H1 (cell line): ENCODE measurements at regions not wholly inside any gene's neighbourhood (a gene's known extent, or its start where the extent isn't known, plus 50 kb on each side); places are given as distances from the start of the nearest gene placed in this dataset.

Experiments
- CTCF ChIA-PET: fragments of 300-600 bp; sonication (Branson Sonifier 250); formaldehyde crosslinking; loops from one replicate; lab custom pipeline; 2021; ENCODE audit not compliant: partially characterized antibody; lab: Charles Lee
- POLR2A ChIA-PET: fragments of 300-600 bp; sonication (Branson Sonifier 250); formaldehyde crosslinking; loops from one replicate; lab custom pipeline; 2021; ENCODE audit warnings: inconsistent platforms; ENCODE audit not compliant: partially characterized antibody; lab: Charles Lee
- DNase-seq, 2 experiments: peaks; one replicate each; pipeline versions ENCODE4 v3.0.0 to v3.0.0-alpha.2; 2010 to 2022; ENCODE audit warnings: low spot score in 2 of 2, low read depth in 1 of 2, mixed read lengths in 1 of 2
- FAIRE-seq: peaks from 2 replicates; lab custom pipeline; 2011; peaks lifted over from hg19 to GRCh38; lab: Jason Lieb, UNC
- H2AFZ ChIP-seq: 2 replicates; pipeline ENCODE4 v1.8.1; 2012; ENCODE audit warnings: low read length, inconsistent platforms
- H2AK5ac ChIP-seq: 2 replicates; pipeline ENCODE4 v1.6.1; 2013; ENCODE audit warnings: low read depth, low read length
- H2BK120ac ChIP-seq: replicated peaks from 2 replicates; pipeline ENCODE3; 2013; ENCODE audit warnings: low read depth, low read length, inconsistent platforms
- H2BK12ac ChIP-seq: 2 replicates; pipeline ENCODE4 v1.6.1; 2013; ENCODE audit warnings: low read depth, low read length
- H2BK15ac ChIP-seq: 2 replicates; pipeline ENCODE4 v1.6.1; 2013; ENCODE audit warnings: low read length
- H2BK20ac ChIP-seq: 2 replicates; pipeline ENCODE4 v1.6.1; 2013; ENCODE audit warnings: low read length
- H2BK5ac ChIP-seq: 2 replicates; pipeline ENCODE4 v1.6.1; 2013; ENCODE audit warnings: low read depth, low read length
- H3K14ac ChIP-seq: 2 replicates; pipeline ENCODE4 v1.6.1; 2013; ENCODE audit warnings: inconsistent platforms; ENCODE audit not compliant: insufficient read length
- H3K18ac ChIP-seq: 2 replicates; pipeline ENCODE4 v1.6.1; 2013; ENCODE audit warnings: low read length; ENCODE audit errors: extremely low read depth
- H3K23ac ChIP-seq: 2 replicates; pipeline ENCODE4 v1.6.1; 2013; ENCODE audit warnings: inconsistent platforms; ENCODE audit not compliant: insufficient read length
- H3K23me2 ChIP-seq: 2 replicates; pipeline ENCODE4 v1.6.1; 2013; ENCODE audit warnings: low read depth, low read length
- H3K27ac ChIP-seq: 2 replicates; pipeline ENCODE4 v1.6.1; 2011; ENCODE audit warnings: low read depth, low read length, inconsistent platforms
- H3K27me3 ChIP-seq, 4 experiments: replicated peaks in 1 of 4; 1 replicate in 1 of 4; 2 replicates in 3 of 4; pipeline versions ENCODE4 v1.6.1 to v1.8.1; 2011 to 2013; ENCODE audit warnings: low read length in 3 of 4, mild to moderate bottlenecking in 3 of 4, inconsistent platforms in 2 of 4, mixed read lengths in 2 of 4, moderate library complexity in 1 of 4; ENCODE audit not compliant: control insufficient read depth in 3 of 4, insufficient read depth in 3 of 4; ENCODE audit errors: extremely low read depth in 1 of 4
- H3K36me3 ChIP-seq, 4 experiments: 2 replicates each; pipeline versions ENCODE4 v1.6.1 to v1.8.1; 2011 to 2013; ENCODE audit warnings: mild to moderate bottlenecking in 4 of 4, low read length in 3 of 4, moderate library complexity in 2 of 4, control low read depth in 1 of 4, inconsistent platforms in 1 of 4; ENCODE audit not compliant: insufficient read depth in 4 of 4, control insufficient read depth in 2 of 4
- H3K4ac ChIP-seq: replicated peaks from 2 replicates; pipeline ENCODE3; 2013; ENCODE audit warnings: low read length, low read depth, mixed read lengths, inconsistent platforms; ENCODE audit not compliant: insufficient read length
- H3K4me1 ChIP-seq, 4 experiments: replicated peaks in 1 of 4; 1 replicate in 1 of 4; 2 replicates in 3 of 4; pipeline versions ENCODE4 v1.6.1 to v1.8.1; 2011 to 2013; ENCODE audit warnings: low read length in 3 of 4, inconsistent platforms in 2 of 4, mixed read lengths in 1 of 4; ENCODE audit not compliant: insufficient read depth in 4 of 4, control insufficient read depth in 3 of 4
- H3K4me2 ChIP-seq, 2 experiments: 2 replicates each; pipeline versions ENCODE4 v1.6.1 to v1.8.1; 2011 to 2013; ENCODE audit warnings: low read depth in 2 of 2, low read length in 2 of 2, control low read depth in 1 of 2, inconsistent platforms in 1 of 2, mild to moderate bottlenecking in 1 of 2; ENCODE audit not compliant: insufficient read depth in 1 of 2
- H3K4me3 ChIP-seq, 4 experiments: fragments of 200-600, 300-600 bp in 1 of 4; sonication (generic), shearing (Covaris generic), sonication (Bioruptor Twin) in 1 of 4; 2 replicates each; pipeline versions ENCODE4 v1.5.1 to v1.8.1; 2011 to 2016; ENCODE audit warnings: low read length in 4 of 4, low read depth in 3 of 4, control low read depth in 2 of 4, inconsistent platforms in 2 of 4, mild to moderate bottlenecking in 2 of 4, mixed read lengths in 1 of 4, moderate library complexity in 1 of 4; ENCODE audit not compliant: insufficient read depth in 2 of 4; ENCODE audit errors: extremely low read depth in 1 of 4
- H3K56ac ChIP-seq: replicated peaks from 2 replicates; pipeline ENCODE3; 2013; ENCODE audit warnings: low read depth, mild to moderate bottlenecking, mixed read lengths, low read length, inconsistent platforms; ENCODE audit not compliant: insufficient read length
- H3K79me1 ChIP-seq: 2 replicates; pipeline ENCODE4 v1.6.1; 2013; ENCODE audit warnings: low read depth, low read length, control low read depth
- H3K79me2 ChIP-seq, 2 experiments: 2 replicates each; pipeline versions ENCODE4 v1.6.1 to v1.8.1; 2012 to 2013; ENCODE audit warnings: low read length in 2 of 2, mild to moderate bottlenecking in 2 of 2, inconsistent platforms in 1 of 2; ENCODE audit not compliant: insufficient read depth in 2 of 2, control insufficient read depth in 1 of 2
- H3K9ac ChIP-seq, 4 experiments: replicated peaks in 1 of 4; 1 replicate in 1 of 4; 2 replicates in 3 of 4; pipeline versions ENCODE4 v1.6.1 to v1.8.1; 2011 to 2013; ENCODE audit warnings: low read depth in 3 of 4, low read length in 3 of 4, control low read depth in 2 of 4, mild to moderate bottlenecking in 2 of 4, moderate library complexity in 2 of 4, inconsistent platforms in 1 of 4; ENCODE audit errors: extremely low read depth in 1 of 4
- H3K9me3 ChIP-seq, 2 experiments: 2 replicates each; pipeline versions ENCODE4 v1.6.1 to v1.8.1; 2012 to 2013; ENCODE audit warnings: mild to moderate bottlenecking in 2 of 2, moderate library complexity in 2 of 2, control low read depth in 1 of 2, inconsistent platforms in 1 of 2, low read depth in 1 of 2, low read length in 1 of 2, mixed read lengths in 1 of 2; ENCODE audit not compliant: insufficient read depth in 2 of 2
- H4K20me1 ChIP-seq, 2 experiments: replicated peaks in 1 of 2; 2 replicates each; pipeline versions ENCODE3 to v1.8.1; 2011 to 2013; ENCODE audit warnings: inconsistent platforms in 2 of 2, low read length in 2 of 2, mild to moderate bottlenecking in 1 of 2; ENCODE audit not compliant: insufficient read depth in 2 of 2, control insufficient read depth in 1 of 2
- H4K5ac ChIP-seq: 2 replicates; pipeline ENCODE4 v1.6.1; 2013; ENCODE audit warnings: low read length, low read depth, mixed read lengths, inconsistent platforms; ENCODE audit not compliant: insufficient read length
- H4K8ac ChIP-seq: 2 replicates; pipeline ENCODE4 v1.8.0; 2013; ENCODE audit warnings: mild to moderate bottlenecking, moderate library complexity, low read length, inconsistent platforms; ENCODE audit not compliant: insufficient read depth; ENCODE audit errors: extremely low read depth
- H4K91ac ChIP-seq: replicated peaks from 2 replicates; pipeline ENCODE3; 2013; ENCODE audit warnings: low read length, mixed read lengths, inconsistent platforms; ENCODE audit not compliant: insufficient read length
- ATF2 ChIP-seq: IDR thresholded peaks from 2 replicates; pipeline ENCODE4 v1.6.1; 2012; ENCODE audit warnings: low read length, inconsistent platforms
- CBX8 ChIP-seq: fragments of 300-800, 300-1000 bp; sonication (generic); IDR thresholded peaks from 2 replicates; pipeline ENCODE4 v1.7.1; 2016; ENCODE audit warnings: low read depth, low read length, borderline replicate concordance
- E2F6 ChIP-seq: IDR thresholded peaks from 2 replicates; pipeline ENCODE4 v1.6.1; 2012; ENCODE audit warnings: inconsistent platforms
- EGR1 ChIP-seq: IDR thresholded peaks from 2 replicates; pipeline ENCODE4 v1.6.1; 2011; ENCODE audit warnings: low read depth, low read length, borderline replicate concordance
- FOSL1 ChIP-seq: IDR thresholded peaks from 2 replicates; pipeline ENCODE4 v1.6.1; 2011; ENCODE audit warnings: mild to moderate bottlenecking, low read depth, low read length, moderate library complexity; ENCODE audit not compliant: insufficient read depth
- RAD21 ChIP-seq, 2 experiments: IDR thresholded peaks in 1 of 2; conservative IDR thresholded peaks in 1 of 2; 2 replicates each; pipeline ENCODE4 v1.6.1; 2011; ENCODE audit warnings: low read depth in 2 of 2, low read length in 2 of 2, improper control_type of control experiment in 1 of 2, inconsistent platforms in 1 of 2, mild to moderate bottlenecking in 1 of 2, moderate library complexity in 1 of 2
- SAP30 ChIP-seq: fragments of 300-600 bp; sonication (generic); IDR thresholded peaks from 2 replicates; pipeline ENCODE4 v1.7.1; 2012; ENCODE audit warnings: low read length, moderate library complexity, mild to moderate bottlenecking, inconsistent platforms; ENCODE audit not compliant: insufficient read depth, insufficient replicate concordance
- SIX5 ChIP-seq: IDR thresholded peaks from 2 replicates; pipeline ENCODE4 v1.6.1; 2011; ENCODE audit warnings: mild to moderate bottlenecking, low read depth, low read length
- SP4 ChIP-seq: IDR thresholded peaks from 2 replicates; pipeline ENCODE4 v1.6.1; 2012; ENCODE audit warnings: low read length, inconsistent platforms
- TBP ChIP-seq: IDR thresholded peaks from 2 replicates; pipeline ENCODE4 v1.6.1; 2011; ENCODE audit warnings: low read depth, low read length, improper control_type of control experiment
- USF2 ChIP-seq: IDR thresholded peaks from 2 replicates; pipeline ENCODE4 v1.6.1; 2011; ENCODE audit warnings: low read length, improper control_type of control experiment
- WGBS, 2 experiments: shearing (Covaris generic) in 1 of 2; methylation state at CpG; one replicate each; pipeline versions ENCODE4 v1.1.6 to v1.1.7; 2013 to 2015; ENCODE audit warnings: low lambda C conversion rate in 2 of 2, mixed read lengths in 2 of 2, inconsistent platforms in 1 of 2, low coverage in 1 of 2, missing lambda C conversion rate in 1 of 2; ENCODE audit not compliant: insufficient replicate concordance in 2 of 2, insufficient coverage in 1 of 2, insufficient read length in 1 of 2; ENCODE audit errors: extremely low coverage in 1 of 2, missing lambda C conversion rate in 1 of 2; 5-methylcytosine and 5-hydroxymethylcytosine counted together

GRCh38 chr14:98119739-98120138 is 1152.3 kb downstream of the BCL11B start:
- no peak overlapping the region for H2BK12ac ChIP-seq
- H3K79me2 ChIP-seq: no peaks in the 10 kb centered on the region
- no peak overlapping the region for H2BK15ac ChIP-seq
- H2BK5ac ChIP-seq: no peak overlapping the region
- H2BK120ac ChIP-seq: no peak overlapping the region
- H3K18ac ChIP-seq: no peak overlapping the region
- no peaks in the 10 kb centered on the region for H4K20me1 ChIP-seq
- POLR2A ChIA-PET: no interaction called here
- no peaks in the 10 kb centered on the region for H3K23me2 ChIP-seq
- H3K4me1 ChIP-seq: no peaks in the 10 kb centered on the region
- no peak overlapping the region for H2AFZ ChIP-seq
- H2AK5ac ChIP-seq: no peak overlapping the region
- H3K36me3 ChIP-seq: no peaks in the 10 kb centered on the region
- no peak overlapping the region for H3K56ac ChIP-seq
- no peaks in the 10 kb centered on the region for H3K9me3 ChIP-seq
- no peaks in the 10 kb centered on the region for H3K79me1 ChIP-seq
- no peak overlapping the region for H4K91ac ChIP-seq
- no peak overlapping the region for H3K9ac ChIP-seq
- no peak overlapping the region for H3K4me2 ChIP-seq
- no peak overlapping the region for H3K14ac ChIP-seq
- H3K27ac ChIP-seq: no peak overlapping the region
- CTCF ChIA-PET: interaction anchor here (1.3 kb wide), 1 partner anchor 11 kb away, joined by 3 read pairs; no protein-coding TSS in a partner anchor
- WGBS, 2 experiments: 83% methylated on average over 4 of the region's 4 CpGs; no CpG with 5 or more reads in 1 of the 2 experiments
- FAIRE-seq (no peak), DNase-seq (no peak)
- H2BK20ac ChIP-seq: no peak overlapping the region
- no peaks in the 10 kb centered on the region for H3K27me3 ChIP-seq
- H4K8ac ChIP-seq: no peak overlapping the region; the same call in 1 of the 2 replicates
- H3K23ac ChIP-seq: no peak overlapping the region
- H3K4ac ChIP-seq: no peak overlapping the region
- no peak overlapping the region for H4K5ac ChIP-seq
- H3K4me3 ChIP-seq: no peak overlapping the region
- TF ChIP-seq FOSL1 (no peak), CBX8 (no peak), SIX5 (no peak), USF2 (no peak), ATF2 (no peak), SAP30 (no peak), RAD21 (IDR thresholded peaks at IDR 0.05 in 1 of 2, conservative IDR thresholded peaks at IDR 0.05 in 1 of 2; ENCODE audit: low read depth in 2 of 2, low read length in 2 of 2) (no peak), E2F6 (no peak), SP4 (no peak), EGR1 (no peak), TBP (no peak)
